Neural cell (in vitro differentiated cells): ENCODE measurements at regions not wholly inside any gene's neighbourhood (a gene's known extent, or its start where the extent isn't known, plus 50 kb on each side); places are given as distances from the start of the nearest gene placed in this dataset.

Experiments
- H2AFZ ChIP-seq: fragments of 200-600, 300-800 bp; sonication (generic), shearing (Covaris generic); 2 replicates; pipeline ENCODE4 v1.6.0; 2014; ENCODE audit warnings: low read depth, mild to moderate bottlenecking, antibody characterized with exemption, low read length, moderate library complexity
- H3F3A ChIP-seq: fragments of 200-600 bp; shearing (Covaris generic); 2 replicates; pipeline ENCODE4 v1.6.1; 2016; ENCODE audit warnings: mild to moderate bottlenecking, moderate library complexity, mixed read lengths, antibody characterized with exemption, low read length; ENCODE audit not compliant: insufficient read depth, poor library complexity, severe bottlenecking
- H3K27ac ChIP-seq: fragments of 200-600, 300-800 bp; sonication (generic), shearing (Covaris generic); 2 replicates; pipeline ENCODE4 v1.5.1; 2014; ENCODE audit warnings: mild to moderate bottlenecking, low read length, moderate library complexity
- H3K27me3 ChIP-seq: fragments of 300-800, 200-600 bp; sonication (generic), shearing (Covaris generic); 2 replicates; pipeline ENCODE4 v1.6.0; 2014; ENCODE audit warnings: mild to moderate bottlenecking, low read depth, low read length, moderate library complexity; ENCODE audit not compliant: insufficient read depth
- H3K36me3 ChIP-seq: fragments of 300-800, 200-600 bp; sonication (generic), shearing (Covaris generic); 2 replicates; pipeline ENCODE4 v1.5.1; 2014; ENCODE audit warnings: mild to moderate bottlenecking, antibody characterized with exemption, low read length, moderate library complexity; ENCODE audit not compliant: insufficient read depth
- H3K4me2 ChIP-seq: fragments of 300-800, 200-600 bp; sonication (generic), shearing (Covaris generic); 2 replicates; pipeline ENCODE4 v1.6.0; 2014; ENCODE audit warnings: mild to moderate bottlenecking, low read length
- H3K4me3 ChIP-seq: fragments of 300-800, 200-600 bp; sonication (generic), shearing (Covaris generic); 2 replicates; pipeline ENCODE4 v1.5.1; 2014; ENCODE audit warnings: mild to moderate bottlenecking, low read length, moderate library complexity
- H3K79me2 ChIP-seq: fragments of 200-600 bp; shearing (Covaris generic); replicated peaks from 2 replicates; pipeline ENCODE4 v1.6.0; 2014; ENCODE audit warnings: mild to moderate bottlenecking, low read length, moderate library complexity; ENCODE audit not compliant: insufficient read depth
- H3K9ac ChIP-seq: fragments of 300-800, 200-600 bp; sonication (generic), shearing (Covaris generic); 2 replicates; pipeline ENCODE4 v1.6.1; 2016; ENCODE audit warnings: mild to moderate bottlenecking, low read length, mixed read lengths
- H3K9me2 ChIP-seq: fragments of 200-600 bp; shearing (Covaris generic); 2 replicates; pipeline ENCODE4 v1.6.1; 2016; ENCODE audit warnings: mild to moderate bottlenecking, low read length, mixed read lengths; ENCODE audit not compliant: insufficient read depth
- H3K9me3 ChIP-seq: fragments of 200-600, 300-800 bp; sonication (generic), shearing (Covaris generic); 2 replicates; pipeline ENCODE4 v1.6.1; 2016; ENCODE audit warnings: mild to moderate bottlenecking, mixed run types, low read length, moderate library complexity, mixed read lengths
- H4K20me1 ChIP-seq: fragments of 200-600 bp; shearing (Covaris generic); 2 replicates; pipeline ENCODE4 v1.6.1; 2016; ENCODE audit warnings: mild to moderate bottlenecking, mixed run types; ENCODE audit not compliant: insufficient read depth
- EP300 ChIP-seq: fragments of 450-650 bp; conservative IDR thresholded peaks from 2 replicates; pipeline ENCODE4 v1.6.1; 2014; ENCODE audit warnings: antibody characterized with exemption, mild to moderate bottlenecking, moderate library complexity; ENCODE audit not compliant: poor library complexity, severe bottlenecking
- EZH2 ChIP-seq: fragments of 200-600, 300-800 bp; shearing (Covaris generic), sonication (generic); IDR thresholded peaks from 2 replicates; pipeline ENCODE4 v1.6.1; 2014; ENCODE audit warnings: antibody characterized with exemption, low read length, borderline replicate concordance, mild to moderate bottlenecking; ENCODE audit not compliant: insufficient read depth, poor library complexity, severe bottlenecking
- MXI1 ChIP-seq: fragments of 450-650 bp; conservative IDR thresholded peaks from 2 replicates; pipeline ENCODE4 v1.6.1; 2014; ENCODE audit warnings: antibody characterized with exemption, mild to moderate bottlenecking; ENCODE audit not compliant: poor library complexity, severe bottlenecking
- POLR2AphosphoS5 ChIP-seq: IDR thresholded peaks from 2 replicates; pipeline ENCODE4 v1.6.1; 2012
- RAD21 ChIP-seq: fragments of 450-650 bp; conservative IDR thresholded peaks from 2 replicates; pipeline ENCODE4 v1.6.1; 2014; ENCODE audit warnings: antibody characterized with exemption, mild to moderate bottlenecking, moderate library complexity
- SMC3 ChIP-seq: fragments of 450-650 bp; conservative IDR thresholded peaks from 2 replicates; pipeline ENCODE4 v1.6.1; 2014; ENCODE audit warnings: antibody characterized with exemption, mild to moderate bottlenecking, moderate library complexity; ENCODE audit not compliant: poor library complexity
- TAF1 ChIP-seq: IDR thresholded peaks from 2 replicates; pipeline ENCODE4 v1.6.1; 2012; ENCODE audit warnings: low read depth
- TF ChIP-seq, protein P1 (sequence below): IDR thresholded peaks from 2 replicates; pipeline ENCODE4 v1.6.1; 2012; ENCODE audit warnings: borderline replicate concordance
- TF ChIP-seq, protein P2 (sequence below): fragments of 450-650 bp; IDR thresholded peaks from 2 replicates; pipeline ENCODE4 v1.5.1; 2014; ENCODE audit warnings: antibody characterized with exemption, mild to moderate bottlenecking, moderate library complexity; ENCODE audit not compliant: poor library complexity, severe bottlenecking

DNA sequence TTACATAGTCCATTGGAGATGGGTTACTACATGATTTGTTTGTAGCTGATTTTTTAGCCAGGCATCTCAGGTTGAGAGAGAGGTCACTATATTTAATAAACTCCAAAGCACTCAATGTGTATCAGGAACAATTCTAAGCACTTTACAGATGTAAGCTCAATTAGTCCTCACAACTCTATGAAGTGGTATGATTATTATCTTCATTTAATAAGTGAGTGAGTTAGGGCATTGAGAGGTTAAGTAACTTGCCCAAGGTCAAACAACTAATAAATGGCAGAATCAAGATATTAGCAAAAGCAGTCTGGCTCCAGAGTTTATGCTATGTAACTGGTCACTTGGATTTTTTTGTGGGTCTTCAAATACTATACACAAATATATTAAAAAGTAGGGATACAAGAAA is 56.3 kb upstream of the ABI3BP start:
- H3K9me2 ChIP-seq = no peaks in the 10 kb centered on the region
- H4K20me1 ChIP-seq = no peaks in the 10 kb centered on the region
- no peak overlapping the region for H3K4me3 ChIP-seq
- no peak overlapping the region for H2AFZ ChIP-seq
- H3K9me3 ChIP-seq = no peaks in the 10 kb centered on the region
- H3K79me2 ChIP-seq = no peaks in the 10 kb centered on the region
- no peaks in the 10 kb centered on the region for H3K36me3 ChIP-seq
- no peak overlapping the region for H3K9ac ChIP-seq
- no peak overlapping the region for H3K4me2 ChIP-seq
- H3F3A ChIP-seq = no peaks in the 10 kb centered on the region
- no peaks in the 10 kb centered on the region for H3K27me3 ChIP-seq
- H3K27ac ChIP-seq = no peak overlapping the region
- TF ChIP-seq, protein P1, sequence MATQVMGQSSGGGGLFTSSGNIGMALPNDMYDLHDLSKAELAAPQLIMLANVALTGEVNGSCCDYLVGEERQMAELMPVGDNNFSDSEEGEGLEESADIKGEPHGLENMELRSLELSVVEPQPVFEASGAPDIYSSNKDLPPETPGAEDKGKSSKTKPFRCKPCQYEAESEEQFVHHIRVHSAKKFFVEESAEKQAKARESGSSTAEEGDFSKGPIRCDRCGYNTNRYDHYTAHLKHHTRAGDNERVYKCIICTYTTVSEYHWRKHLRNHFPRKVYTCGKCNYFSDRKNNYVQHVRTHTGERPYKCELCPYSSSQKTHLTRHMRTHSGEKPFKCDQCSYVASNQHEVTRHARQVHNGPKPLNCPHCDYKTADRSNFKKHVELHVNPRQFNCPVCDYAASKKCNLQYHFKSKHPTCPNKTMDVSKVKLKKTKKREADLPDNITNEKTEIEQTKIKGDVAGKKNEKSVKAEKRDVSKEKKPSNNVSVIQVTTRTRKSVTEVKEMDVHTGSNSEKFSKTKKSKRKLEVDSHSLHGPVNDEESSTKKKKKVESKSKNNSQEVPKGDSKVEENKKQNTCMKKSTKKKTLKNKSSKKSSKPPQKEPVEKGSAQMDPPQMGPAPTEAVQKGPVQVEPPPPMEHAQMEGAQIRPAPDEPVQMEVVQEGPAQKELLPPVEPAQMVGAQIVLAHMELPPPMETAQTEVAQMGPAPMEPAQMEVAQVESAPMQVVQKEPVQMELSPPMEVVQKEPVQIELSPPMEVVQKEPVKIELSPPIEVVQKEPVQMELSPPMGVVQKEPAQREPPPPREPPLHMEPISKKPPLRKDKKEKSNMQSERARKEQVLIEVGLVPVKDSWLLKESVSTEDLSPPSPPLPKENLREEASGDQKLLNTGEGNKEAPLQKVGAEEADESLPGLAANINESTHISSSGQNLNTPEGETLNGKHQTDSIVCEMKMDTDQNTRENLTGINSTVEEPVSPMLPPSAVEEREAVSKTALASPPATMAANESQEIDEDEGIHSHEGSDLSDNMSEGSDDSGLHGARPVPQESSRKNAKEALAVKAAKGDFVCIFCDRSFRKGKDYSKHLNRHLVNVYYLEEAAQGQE = no peak
- TF ChIP-seq, protein P2, sequence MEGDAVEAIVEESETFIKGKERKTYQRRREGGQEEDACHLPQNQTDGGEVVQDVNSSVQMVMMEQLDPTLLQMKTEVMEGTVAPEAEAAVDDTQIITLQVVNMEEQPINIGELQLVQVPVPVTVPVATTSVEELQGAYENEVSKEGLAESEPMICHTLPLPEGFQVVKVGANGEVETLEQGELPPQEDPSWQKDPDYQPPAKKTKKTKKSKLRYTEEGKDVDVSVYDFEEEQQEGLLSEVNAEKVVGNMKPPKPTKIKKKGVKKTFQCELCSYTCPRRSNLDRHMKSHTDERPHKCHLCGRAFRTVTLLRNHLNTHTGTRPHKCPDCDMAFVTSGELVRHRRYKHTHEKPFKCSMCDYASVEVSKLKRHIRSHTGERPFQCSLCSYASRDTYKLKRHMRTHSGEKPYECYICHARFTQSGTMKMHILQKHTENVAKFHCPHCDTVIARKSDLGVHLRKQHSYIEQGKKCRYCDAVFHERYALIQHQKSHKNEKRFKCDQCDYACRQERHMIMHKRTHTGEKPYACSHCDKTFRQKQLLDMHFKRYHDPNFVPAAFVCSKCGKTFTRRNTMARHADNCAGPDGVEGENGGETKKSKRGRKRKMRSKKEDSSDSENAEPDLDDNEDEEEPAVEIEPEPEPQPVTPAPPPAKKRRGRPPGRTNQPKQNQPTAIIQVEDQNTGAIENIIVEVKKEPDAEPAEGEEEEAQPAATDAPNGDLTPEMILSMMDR = no peak
- TF ChIP-seq TAF1 (no peak), RAD21 (no peak), EZH2 (no peak), EP300 (no peak), SMC3 (no peak), POLR2AphosphoS5 (no peak), MXI1 (no peak)

DNA sequence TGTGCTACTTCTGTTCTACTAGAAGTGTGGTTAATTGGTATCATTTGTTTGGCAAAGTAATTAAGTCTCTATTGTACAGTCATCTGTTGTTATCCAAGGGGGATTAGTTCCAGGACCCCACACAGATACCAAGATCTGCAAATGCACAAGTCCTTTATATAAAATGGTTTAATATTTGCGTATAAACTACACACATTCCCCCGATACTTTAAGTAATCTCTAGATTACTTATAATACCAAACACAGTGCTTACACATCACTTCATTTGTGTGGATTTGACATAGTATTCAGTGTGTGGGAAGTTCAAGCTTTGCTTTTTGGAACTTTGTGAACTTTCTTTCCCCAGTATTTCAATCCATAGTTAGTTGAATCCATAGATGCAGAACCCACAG is 50.5 kb upstream of the ABI3BP start:
- TF ChIP-seq EZH2 (no peak), EP300 (no peak), MXI1 (no peak), RAD21 (no peak), POLR2AphosphoS5 (no peak)
- Histone ChIP-seq H3K4me2 (no peak overlapping the region), H3K36me3 (no peaks in the 10 kb centered on the region), H3K79me2 (no peaks in the 10 kb centered on the region), H3K27me3 (no peaks in the 10 kb centered on the region), H4K20me1 (no peaks in the 10 kb centered on the region), H3F3A (no peaks in the 10 kb centered on the region), H3K9me3 (no peaks in the 10 kb centered on the region), H2AFZ (no peak overlapping the region), H3K9ac (no peak overlapping the region), H3K9me2 (no peaks in the 10 kb centered on the region), H3K4me3 (no peak overlapping the region), H3K27ac (no peak overlapping the region)
